T-cell (primary cell): ENCODE measurements at regions not wholly inside any gene's neighbourhood (a gene's known extent, or its start where the extent isn't known, plus 50 kb on each side); places are given as distances from the start of the nearest gene placed in this dataset.

Experiments used
- ATAC-seq, 4 experiments: fragments of 200-7000 bp in 3 of 4; fragments of 150-1000 bp in 1 of 4; cut with Tn5 transposase; replicated peaks in 1 of 4; 1 replicate in 3 of 4; 2 replicates in 1 of 4; pipeline ENCODE4 v1.10.0; 2021; ENCODE audit warnings: moderate library complexity in 3 of 4, mild to moderate bottlenecking in 2 of 4, moderate number of reproducible peaks in 1 of 4
- CTCF ChIA-PET, 2 donors: fragments of 300-600 bp; sonication (Branson Sonifier 250); formaldehyde crosslinking; loops; one replicate each; lab custom pipeline; 2022; ENCODE audit warnings: antibody characterized with exemption in 2 of 2; lab: Charles Lee
- POLR2A ChIA-PET, 2 donors: fragments of 300-600 bp; sonication (Branson Sonifier 250); formaldehyde crosslinking; loops; one replicate each; lab custom pipeline; 2022; ENCODE audit warnings: antibody characterized with exemption in 2 of 2; lab: Charles Lee
- DNase-seq, 35 experiments: peaks; one replicate each; pipeline versions ENCODE4 v3.0.0 to v3.0.0-alpha.2; 2013 to 2023
- H3K27ac ChIP-seq: one replicate; pipeline ENCODE4 v1.5.1; 2013; ENCODE audit warnings: low read length
- H3K27me3 ChIP-seq, 2 experiments: replicated peaks in 1 of 2; 1 replicate in 1 of 2; 2 replicates in 1 of 2; pipeline versions ENCODE4 v1.6.1 to v1.7.0; 2013; ENCODE audit warnings: low read length in 1 of 2, mixed read lengths in 1 of 2; ENCODE audit not compliant: control insufficient read depth in 2 of 2, insufficient read depth in 2 of 2; ENCODE audit errors: extremely low read depth in 1 of 2
- H3K36me3 ChIP-seq, 2 donors: 1 replicate in 1 of 2; 2 replicates in 1 of 2; pipeline versions ENCODE4 v1.6.1 to v1.7.0; 2013; ENCODE audit warnings: low read length in 1 of 2; ENCODE audit not compliant: control insufficient read depth in 2 of 2, insufficient read depth in 1 of 2; ENCODE audit errors: extremely low read depth in 1 of 2
- H3K4me1 ChIP-seq, 2 experiments: 1 replicate in 1 of 2; 2 replicates in 1 of 2; pipeline versions ENCODE4 v1.6.1 to v1.7.0; 2013; ENCODE audit warnings: low read length in 2 of 2, mixed read lengths in 1 of 2; ENCODE audit not compliant: insufficient read depth in 2 of 2, control insufficient read depth in 1 of 2; ENCODE audit errors: extremely low read depth in 1 of 2
- H3K4me3 ChIP-seq, 2 donors: 1 replicate in 1 of 2; 2 replicates in 1 of 2; pipeline versions ENCODE4 v1.5.1 to v1.7.0; 2013; ENCODE audit warnings: mild to moderate bottlenecking in 2 of 2, low read length in 1 of 2, moderate library complexity in 1 of 2; ENCODE audit not compliant: control insufficient read depth in 1 of 2; ENCODE audit errors: extremely low read depth in 1 of 2
- H3K9me3 ChIP-seq: 2 replicates; pipeline ENCODE4 v1.7.0; 2013
- H3K27ac Mint-ChIP-seq, 2 donors: one replicate each; pipeline ENCODE4 v1.8.0; 2020 to 2021; ENCODE audit warnings: mild to moderate bottlenecking in 2 of 2, mixed read lengths in 2 of 2
- H3K27me3 Mint-ChIP-seq, 2 donors: one replicate each; pipeline ENCODE4 v1.8.0; 2021 to 2022; ENCODE audit warnings: mixed read lengths in 2 of 2
- H3K36me3 Mint-ChIP-seq: one replicate; pipeline ENCODE4 v1.8.0; 2021; ENCODE audit warnings: mixed read lengths
- H3K4me1 Mint-ChIP-seq, 3 donors: one replicate each; pipeline ENCODE4 v1.8.0; 2020 to 2022; ENCODE audit warnings: mixed read lengths in 3 of 3, mild to moderate bottlenecking in 1 of 3
- H3K4me3 Mint-ChIP-seq, 3 donors: one replicate each; pipeline ENCODE4 v1.8.0; 2020 to 2022; ENCODE audit warnings: mild to moderate bottlenecking in 3 of 3, mixed read lengths in 3 of 3, moderate library complexity in 3 of 3
- H3K9me3 Mint-ChIP-seq, 3 donors: one replicate each; pipeline ENCODE4 v1.8.0; 2020 to 2022; ENCODE audit warnings: mixed read lengths in 3 of 3
- whole genome bisulfite sequencing: methylation state at CpG from one replicate; pipeline ENCODE4 v1.1.5; 2013; ENCODE audit warnings: missing lambda C conversion rate; ENCODE audit not compliant: insufficient coverage; 5-methylcytosine and 5-hydroxymethylcytosine counted together

GRCh38 chr4:24666316-24666715, 82.0 kb upstream of the DHX15 start:
- Mint-ChIP-seq H3K27ac (no peak overlapping the region), H3K9me3 (no peaks in the 10 kb centered on the region), H3K4me1 (no peaks in the 10 kb centered on the region), H3K27me3 (peaks cover 11 to 14% of the 10 kb centered on the region in 2 donors), H3K36me3 (no peaks in the 10 kb centered on the region), H3K4me3 (no peak overlapping the region)
- DNase-seq (no peak), ATAC-seq (no peak)
- Histone ChIP-seq H3K4me3 (no peak overlapping the region), H3K27me3 (peaks cover 0 to 12% of the 10 kb centered on the region in 2 experiments), H3K36me3 (no peaks in the 10 kb centered on the region), H3K4me1 (no peaks in the 10 kb centered on the region), H3K27ac (no peak overlapping the region), H3K9me3 (no peaks in the 10 kb centered on the region)
- ChIA-PET CTCF (no interaction called here), POLR2A (no interaction called here)
- WGBS: 40% methylated on average over 1 of the region's 3 CpGs

- POLR2A ChIA-PET: no interaction called here
- DNase-seq (no peak), ATAC-seq (no peak)
- Mint-ChIP-seq H3K27me3 (peaks cover 14 to 16% of the 10 kb centered on the region in 2 donors), H3K36me3 (no peaks in the 10 kb centered on the region), H3K4me1 (no peaks in the 10 kb centered on the region), H3K9me3 (no peaks in the 10 kb centered on the region), H3K4me3 (no peak overlapping the region), H3K27ac (no peak overlapping the region)
- Histone ChIP-seq H3K9me3 (no peaks in the 10 kb centered on the region), H3K27ac (no peak overlapping the region), H3K4me3 (no peak overlapping the region), H3K4me1 (no peaks in the 10 kb centered on the region), H3K27me3 (peaks cover 0 to 9% of the 10 kb centered on the region in 2 experiments), H3K36me3 (no peaks in the 10 kb centered on the region)
- CTCF ChIA-PET: no interaction called here
- no CpG with 5 or more reads among the region's 5 CpGs for WGBS
These were observed 82.6 kb upstream of the DHX15 start for GRCh38 chr4:24666816-24667477.

GRCh38 chr4:24668956-24669355, 84.6 kb upstream of the DHX15 start:
- Mint-ChIP-seq H3K9me3 (no peaks in the 10 kb centered on the region), H3K27ac (no peak overlapping the region), H3K36me3 (no peaks in the 10 kb centered on the region), H3K4me3 (no peak overlapping the region), H3K27me3 (peaks cover 14 to 17% of the 10 kb centered on the region in 2 donors), H3K4me1 (no peaks in the 10 kb centered on the region)
- POLR2A ChIA-PET: no interaction called here
- 98% methylated on average over 6 of the region's 10 CpGs for WGBS
- no peaks in the 10 kb centered on the region for H3K9me3 ChIP-seq
- H3K4me3 ChIP-seq: no peak overlapping the region
- H3K27me3 ChIP-seq: peaks cover 0 to 15% of the 10 kb centered on the region in 2 experiments
- DNase-seq (no peak), ATAC-seq (no peak)
- H3K4me1 ChIP-seq: no peaks in the 10 kb centered on the region
- no peaks in the 10 kb centered on the region for H3K36me3 ChIP-seq
- CTCF ChIA-PET: no interaction called here
- no peak overlapping the region for H3K27ac ChIP-seq

DNA sequence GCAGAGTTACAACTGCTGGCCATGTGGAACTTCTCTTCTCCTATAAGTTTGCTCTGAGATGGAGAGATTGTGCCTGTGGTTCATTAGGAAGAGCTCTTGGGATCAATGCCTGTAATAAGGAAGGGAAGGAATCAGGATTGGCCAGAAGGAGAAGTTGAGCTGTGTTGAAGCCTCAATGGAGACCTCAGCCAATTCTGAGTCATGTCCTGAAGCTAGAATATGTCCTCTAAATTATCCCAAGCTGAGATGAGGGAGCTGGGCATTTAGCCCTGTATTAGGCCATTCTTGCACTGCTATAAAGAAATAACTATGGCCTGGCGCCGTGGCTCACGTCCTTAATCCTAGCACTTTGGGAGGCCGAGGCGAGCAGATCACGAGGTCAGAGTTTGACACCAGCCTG, 85.4 kb upstream of the DHX15 start:
- DNase-seq: no peak
- H3K36me3 ChIP-seq: no peaks in the 10 kb centered on the region
- Mint-ChIP-seq H3K9me3 (no peaks in the 10 kb centered on the region), H3K27ac (no peak overlapping the region), H3K4me1 (no peaks in the 10 kb centered on the region), H3K27me3 (peaks cover 12 to 15% of the 10 kb centered on the region in 2 donors), H3K36me3 (no peaks in the 10 kb centered on the region), H3K4me3 (no peak overlapping the region)
- no peak overlapping the region for H3K27ac ChIP-seq
- no peak for ATAC-seq
- WGBS: 80% methylated on average over 1 of the region's 6 CpGs
- no peaks in the 10 kb centered on the region for H3K9me3 ChIP-seq
- no peaks in the 10 kb centered on the region for H3K4me1 ChIP-seq
- no peak overlapping the region for H3K4me3 ChIP-seq
- CTCF ChIA-PET: interaction anchor here in 1 of 2 donors (0.5 kb wide), 1 partner anchor 15 kb away, joined by 3 read pairs; no protein-coding TSS in a partner anchor
- POLR2A ChIA-PET: no interaction called here
- H3K27me3 ChIP-seq: peaks cover 0 to 21% of the 10 kb centered on the region in 2 experiments

- Histone ChIP-seq H3K4me1 (no peaks in the 10 kb centered on the region), H3K27me3 (peaks cover 0 to 12% of the 10 kb centered on the region in 2 experiments), H3K4me3 (no peak overlapping the region), H3K9me3 (no peaks in the 10 kb centered on the region), H3K36me3 (no peaks in the 10 kb centered on the region), H3K27ac (no peak overlapping the region)
- Mint-ChIP-seq H3K27me3 (peaks cover 6 to 10% of the 10 kb centered on the region in 2 donors), H3K36me3 (no peaks in the 10 kb centered on the region), H3K4me1 (no peaks in the 10 kb centered on the region), H3K9me3 (peaks cover 2 to 8% (median 6%) of the 10 kb centered on the region in 3 donors), H3K4me3 (no peak overlapping the region), H3K27ac (no peak overlapping the region)
- POLR2A ChIA-PET: no interaction called here
- 66% methylated on average over 6 of the region's 7 CpGs for WGBS
- CTCF ChIA-PET: no interaction called here
- ATAC-seq (no peak), DNase-seq (no peak)
These were observed 87.5 kb upstream of the DHX15 start for GRCh38 chr4:24671849-24672248.

DNA sequence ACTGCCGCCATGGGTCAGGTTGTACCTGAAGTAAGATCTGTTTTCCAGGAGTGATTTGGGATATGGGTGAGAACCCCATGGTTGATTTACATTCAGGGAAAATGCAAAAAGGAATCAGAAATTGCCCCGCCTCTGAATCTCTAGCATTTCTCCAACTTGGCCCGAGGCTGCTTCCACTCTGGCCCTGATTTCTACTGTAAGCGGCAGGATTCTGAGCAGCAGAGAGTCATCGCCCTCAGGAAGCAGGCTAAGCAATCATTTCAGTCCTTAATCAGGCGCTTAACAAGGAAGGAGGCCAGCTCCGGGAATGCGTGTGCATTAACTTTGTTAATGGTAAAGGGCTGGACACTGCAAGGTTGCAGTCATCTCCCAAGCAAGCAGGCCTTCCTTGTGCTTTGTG, 88.5 kb upstream of the DHX15 start:
- H3K36me3 ChIP-seq: no peaks in the 10 kb centered on the region
- 81% methylated on average over 7 of the region's 8 CpGs for WGBS
- ATAC-seq (no peak), DNase-seq (no peak)
- no peak overlapping the region for H3K27ac ChIP-seq
- peaks cover 2 to 8% (median 6%) of the 10 kb centered on the region in 3 donors for H3K9me3 Mint-ChIP-seq
- H3K27me3 Mint-ChIP-seq: peaks cover 6 to 16% of the 10 kb centered on the region in 2 donors
- H3K27ac Mint-ChIP-seq: no peak overlapping the region
- H3K4me1 Mint-ChIP-seq: no peaks in the 10 kb centered on the region
- no peak overlapping the region for H3K4me3 ChIP-seq
- no peaks in the 10 kb centered on the region for H3K36me3 Mint-ChIP-seq
- H3K9me3 ChIP-seq: no peaks in the 10 kb centered on the region
- ChIA-PET POLR2A (no interaction called here), CTCF (no interaction called here)
- H3K27me3 ChIP-seq: peaks cover 0 to 12% of the 10 kb centered on the region in 2 experiments
- H3K4me3 Mint-ChIP-seq: no peak overlapping the region
- H3K4me1 ChIP-seq: no peaks in the 10 kb centered on the region
